Stimulated activated CD4-positive, alpha-beta T cell treated with anti-CD3 and anti-CD28 coated beads, Interleukin-4, amount 100 ng/mL, for 48 hours (primary cell): ENCODE measurements at regions not wholly inside any gene's neighbourhood (a gene's known extent, or its start where the extent isn't known, plus 50 kb on each side); places are given as distances from the start of the nearest gene placed in this dataset.
A peak's percentile ranks its signal among the peaks of the same experiment; 100 is the strongest.
"Not testable (repeated sequence)": the region's sequence is repeated elsewhere in the genome, so short reads cannot be mapped to it uniquely, and the experiment has no call there.

ENCODE experiments used
- DNase-seq, 2 donors: peaks; one replicate each; pipeline ENCODE4 v3.0.0-alpha.2; 2020; ENCODE audit warnings: low read depth in 2 of 2

GRCh38 chr6:14478381-14479225 lies 361.0 kb downstream of the CD83 start:
- no peak for DNase-seq

- not testable (repeated sequence) for DNase-seq
Observed at GRCh38 chr6:14481946-14482345, 364.4 kb downstream of the CD83 start.

DNA sequence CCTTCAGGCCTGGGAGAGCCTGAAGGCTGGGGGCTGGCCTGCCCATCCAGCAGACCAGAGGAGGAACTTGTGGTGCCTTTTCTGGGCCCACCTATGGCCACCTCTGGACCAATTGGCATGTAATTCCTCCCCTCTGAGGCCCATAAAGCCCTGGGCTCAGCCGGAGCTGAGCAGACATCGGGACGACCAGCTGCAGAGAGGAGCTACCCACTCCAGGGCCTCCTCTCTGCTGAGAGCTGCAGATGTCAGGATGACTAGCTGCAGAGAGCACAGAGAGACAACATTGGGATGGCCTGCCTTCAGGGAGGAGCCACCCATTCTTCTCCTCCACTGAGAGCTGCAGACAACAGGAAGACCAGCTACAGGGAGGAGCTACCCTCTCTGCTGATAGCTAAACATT lies 370.1 kb downstream of the CD83 start:
- DNase-seq, result no peak

DNA sequence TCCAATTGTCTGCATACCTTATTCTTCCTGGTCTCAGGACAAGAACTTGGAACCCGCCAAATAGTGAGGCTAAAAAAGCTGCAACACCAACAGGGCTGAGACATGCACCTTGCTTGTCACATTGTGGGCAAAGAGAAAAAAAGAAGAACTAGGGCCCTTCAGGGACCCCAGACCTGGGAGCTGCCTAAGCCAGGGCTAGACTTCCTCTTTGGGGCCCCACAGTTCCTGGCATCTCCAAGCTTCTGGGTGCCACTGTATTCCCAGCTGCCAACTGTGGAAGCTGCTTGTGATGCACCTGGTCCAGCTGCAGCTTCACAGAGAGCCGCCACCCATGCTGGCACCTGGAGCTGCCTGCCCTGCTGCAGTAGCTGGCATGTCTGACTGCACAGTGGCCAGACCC lies 370.6 kb downstream of the CD83 start:
- no peak for DNase-seq

DNA sequence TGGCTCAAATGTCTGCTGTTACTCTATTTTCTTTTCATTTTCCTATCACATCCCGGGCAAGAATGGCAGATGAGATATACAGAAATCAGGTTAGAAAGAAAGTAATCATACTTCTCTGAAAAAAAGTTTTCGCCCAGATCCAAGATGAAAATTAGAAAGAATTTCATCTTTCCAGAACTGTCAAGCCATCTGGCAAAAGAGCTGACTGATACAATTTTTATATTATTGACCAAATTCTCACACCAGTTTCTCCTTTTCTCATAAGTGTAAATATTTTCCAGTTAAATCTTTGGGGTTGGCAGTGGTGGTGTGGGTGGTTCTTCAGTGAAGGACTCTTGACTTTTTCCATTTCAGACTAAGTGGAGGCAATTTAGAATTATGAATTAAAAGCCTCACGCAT lies 371.9 kb downstream of the CD83 start:
- no peak for DNase-seq

DNA sequence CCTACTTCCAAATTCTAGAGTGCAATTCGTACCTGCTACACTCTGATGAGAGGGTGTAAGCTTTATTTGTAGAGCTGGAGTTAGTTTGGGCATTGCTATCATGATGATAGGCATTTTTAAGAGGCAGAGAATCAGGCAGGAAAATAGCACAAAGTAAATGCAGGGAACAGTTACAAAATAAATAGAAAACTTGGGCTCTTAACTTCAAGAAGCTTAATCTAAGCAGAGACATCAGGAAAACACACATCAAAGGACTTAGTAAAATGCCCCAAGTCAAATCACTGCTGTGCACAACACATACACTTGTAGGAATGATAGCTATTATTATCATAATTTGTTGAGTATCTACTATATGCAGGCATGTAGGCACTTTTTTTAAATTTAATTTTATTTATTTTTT lies 381.2 kb downstream of the CD83 start:
- DNase-seq, result no peak

DNA sequence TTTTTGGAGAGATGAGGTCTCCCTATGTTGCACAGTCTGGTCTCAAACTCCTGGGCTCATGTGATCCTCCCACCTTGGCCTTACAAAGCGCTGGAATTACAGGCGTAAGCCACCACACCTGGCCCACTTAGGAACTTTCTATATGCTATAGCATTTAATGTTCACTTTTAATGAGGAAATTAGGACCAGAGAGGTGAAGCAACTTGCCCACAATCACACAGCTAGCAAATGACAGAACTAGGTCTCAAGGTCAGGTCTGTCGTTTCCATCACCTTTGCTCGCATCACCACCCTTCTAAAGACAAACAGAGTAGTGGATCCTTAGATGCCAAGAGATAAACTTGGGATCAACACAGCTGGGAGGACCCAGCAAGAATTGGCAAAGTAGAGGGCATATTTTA lies 381.7 kb downstream of the CD83 start:
- no peak for DNase-seq

- DNase-seq, result no peak
Observed at GRCh38 chr6:14499841-14500240, 382.3 kb downstream of the CD83 start.

- no peak for DNase-seq
Observed at GRCh38 chr6:14500809-14501208, 383.2 kb downstream of the CD83 start.

- no peak for DNase-seq
Observed at GRCh38 chr6:14501240-14501639, 383.7 kb downstream of the CD83 start.

GRCh38 chr6:14501914-14502313 lies 384.3 kb downstream of the CD83 start:
- no peak for DNase-seq

GRCh38 chr6:14502551-14502950 lies 385.0 kb downstream of the CD83 start:
- peak in 1 of 2 donors; percentile 10 for DNase-seq

DNA sequence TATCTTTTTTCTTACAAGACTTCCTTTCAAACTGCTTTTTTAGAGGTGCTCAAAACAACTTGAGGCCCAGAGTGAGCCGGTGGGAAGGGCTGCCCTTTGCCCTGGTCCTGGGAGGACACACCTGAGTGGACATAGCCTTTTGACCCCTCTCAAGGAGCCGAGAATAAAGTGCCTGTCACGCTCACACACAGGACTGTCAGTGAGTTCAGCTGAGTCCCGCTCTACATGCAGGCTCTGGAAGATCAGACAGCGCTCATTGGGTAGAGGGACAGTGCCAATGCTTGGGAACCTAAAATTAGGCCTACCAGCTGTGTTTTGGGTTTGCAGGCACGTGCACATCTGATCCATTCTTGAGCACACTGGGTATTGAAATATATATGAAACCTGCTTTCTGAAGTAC lies 387.8 kb downstream of the CD83 start:
- DNase-seq, result no peak

GRCh38 chr6:14506656-14507246 lies 389.2 kb downstream of the CD83 start:
- no peak for DNase-seq

- no peak for DNase-seq
Observed at GRCh38 chr6:14509120-14509519, 391.5 kb downstream of the CD83 start.

GRCh38 chr6:14510038-14510437 lies 392.5 kb downstream of the CD83 start:
- DNase-seq, result no peak

DNA sequence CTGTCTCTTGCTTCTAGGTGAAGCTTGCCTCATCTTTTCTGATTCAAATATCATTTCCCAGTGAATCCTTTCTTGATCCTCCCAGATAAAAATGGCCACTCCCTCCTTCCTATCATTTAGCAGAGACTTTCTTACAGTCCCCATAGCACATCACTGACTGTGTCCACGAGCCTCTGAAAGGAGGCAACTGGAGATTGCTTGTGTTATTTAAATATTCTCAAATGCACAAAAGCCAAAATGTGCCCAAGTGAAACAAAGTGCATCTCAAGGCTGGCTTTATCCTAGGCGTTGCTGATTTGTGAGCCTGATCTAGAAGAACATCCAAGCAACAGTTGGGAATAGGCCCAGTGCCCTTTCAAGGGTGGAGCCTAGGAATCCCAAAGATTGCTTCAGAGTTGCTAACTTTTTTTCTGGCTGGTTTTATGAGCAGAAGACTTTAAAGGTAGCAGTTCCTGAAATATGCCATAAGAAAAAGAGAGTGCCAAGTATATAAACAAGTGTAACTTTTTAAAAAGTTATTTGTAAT lies 393.6 kb downstream of the CD83 start:
- no peak for DNase-seq

DNA sequence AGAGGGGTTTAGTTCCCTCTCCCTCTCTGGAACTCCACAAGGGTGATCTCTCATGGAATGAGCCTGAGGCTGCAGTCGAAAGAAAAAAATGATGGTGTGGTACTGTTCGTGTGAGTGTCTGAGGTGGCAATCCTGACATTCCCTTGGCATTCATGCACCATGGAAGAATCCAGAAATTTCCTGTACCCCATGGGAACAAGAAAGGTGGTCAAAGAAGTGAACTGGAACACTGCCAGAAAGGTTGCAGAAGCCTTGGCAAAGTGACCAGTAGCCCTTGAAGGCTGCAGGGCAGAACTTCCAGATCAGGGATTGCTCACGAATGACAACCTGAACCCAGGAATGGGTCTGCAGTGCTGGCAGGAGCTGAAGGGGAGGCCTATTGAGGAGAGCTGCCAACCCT lies 394.7 kb downstream of the CD83 start:
- no peak for DNase-seq

GRCh38 chr6:14513496-14514393 lies 396.2 kb downstream of the CD83 start:
- DNase-seq, result no peak

GRCh38 chr6:14516956-14517355 lies 399.4 kb downstream of the CD83 start:
- DNase-seq, result no peak

DNA sequence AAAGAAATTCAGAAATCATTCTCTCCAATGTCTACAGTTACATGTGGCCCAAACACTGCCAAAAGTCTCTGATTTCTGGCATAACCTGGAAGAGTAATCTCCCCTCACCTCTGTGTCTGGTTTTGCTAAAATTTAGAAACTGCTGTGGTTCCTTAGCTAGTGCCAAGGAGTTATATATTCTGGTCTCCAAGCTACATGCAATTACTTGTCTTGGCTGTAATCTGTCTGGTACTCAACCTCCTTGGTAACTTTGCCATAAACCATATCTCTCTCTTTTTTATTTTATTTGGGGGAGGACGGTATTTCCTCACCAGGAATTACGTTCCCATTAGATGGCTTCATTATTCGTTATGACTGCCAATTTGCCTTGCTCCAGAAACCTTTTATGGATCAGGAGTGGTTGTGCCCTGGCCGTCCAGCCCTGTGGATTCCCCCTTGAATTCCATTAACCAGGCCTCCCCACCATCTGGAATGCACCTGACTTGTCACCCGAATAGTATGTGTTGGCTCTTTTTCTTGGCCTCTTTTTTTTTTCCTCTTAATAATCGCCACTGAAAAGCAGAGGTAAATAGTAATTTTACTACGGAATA lies 400.0 kb downstream of the CD83 start:
- no peak for DNase-seq
